Calu3 (cell line): ENCODE measurements at regions not wholly inside any gene's neighbourhood (a gene's known extent, or its start where the extent isn't known, plus 50 kb on each side); places are given as distances from the start of the nearest gene placed in this dataset.
"Not testable (repeated sequence)": the region's sequence is repeated elsewhere in the genome, so short reads cannot be mapped to it uniquely, and the experiment has no call there.

Experiments used
- BruUV-seq: library from RNA; stranded (reverse); fragments of 400-500 nt; replicated peaks from 2 replicates; lab custom pipeline; 2021; lab: Mats Ljungman, UMichigan
- CTCF ChIA-PET: fragments of 300-600 bp; sonication (Branson Sonifier 250); formaldehyde crosslinking; loops from one replicate; lab custom pipeline; 2022; ENCODE audit warnings: antibody characterized with exemption; lab: Charles Lee
- DNase-seq: peaks from one replicate; pipeline ENCODE4 v3.0.0; 2022
- H3K27ac Mint-ChIP-seq: one replicate; pipeline ENCODE4 v1.8.0; 2022; ENCODE audit warnings: mixed read lengths; ENCODE audit not compliant: unreplicated experiment
- H3K27me3 Mint-ChIP-seq: one replicate; pipeline ENCODE4 v1.8.0; 2022; ENCODE audit warnings: mixed read lengths; ENCODE audit not compliant: unreplicated experiment
- H3K36me3 Mint-ChIP-seq: one replicate; pipeline ENCODE4 v1.8.0; 2022; ENCODE audit warnings: mild to moderate bottlenecking, moderate library complexity, mixed read lengths; ENCODE audit not compliant: insufficient read depth, unreplicated experiment
- H3K4me1 Mint-ChIP-seq: one replicate; pipeline ENCODE4 v1.8.0; 2022; ENCODE audit warnings: mild to moderate bottlenecking, low read depth, mixed read lengths; ENCODE audit not compliant: unreplicated experiment
- H3K4me3 Mint-ChIP-seq: one replicate; pipeline ENCODE4 v1.8.0; 2022; ENCODE audit warnings: mild to moderate bottlenecking, low read depth, moderate library complexity, mixed read lengths; ENCODE audit not compliant: unreplicated experiment
- H3K9me3 Mint-ChIP-seq: one replicate; pipeline ENCODE4 v1.8.0; 2022; ENCODE audit warnings: low read depth, mixed read lengths; ENCODE audit not compliant: unreplicated experiment
- intact Hi-C: fragments of 100-400 bp; cut with micrococcal nuclease; formaldehyde crosslinking; loops from one replicate; pipeline ENCODE4 v1.10.0; 2022; ENCODE audit not compliant: unreplicated experiment

- DNase-seq, H3K4me3 Mint-ChIP-seq, BruUV-seq, CTCF ChIA-PET, intact Hi-C loops, H3K9me3 Mint-ChIP-seq, H3K4me1 Mint-ChIP-seq, H3K36me3 Mint-ChIP-seq, H3K27me3 Mint-ChIP-seq, H3K27ac Mint-ChIP-seq: not testable (repeated sequence)
Measured at GRCh38 chr1:794918-795584, 108.6 kb upstream of the OR4F16 start.

GRCh38 chr1:797649-798048 is 111.2 kb upstream of the OR4F16 start:
- intact Hi-C loops, H3K9me3 Mint-ChIP-seq, H3K4me3 Mint-ChIP-seq, H3K27me3 Mint-ChIP-seq, BruUV-seq, H3K36me3 Mint-ChIP-seq, H3K27ac Mint-ChIP-seq, DNase-seq, H3K4me1 Mint-ChIP-seq, CTCF ChIA-PET: not testable (repeated sequence)

- H3K4me1 Mint-ChIP-seq, H3K27me3 Mint-ChIP-seq, H3K4me3 Mint-ChIP-seq, CTCF ChIA-PET, BruUV-seq, DNase-seq, H3K27ac Mint-ChIP-seq, intact Hi-C loops, H3K36me3 Mint-ChIP-seq, H3K9me3 Mint-ChIP-seq: not testable (repeated sequence)
Measured at GRCh38 chr1:800397-800796, 113.9 kb upstream of the OR4F16 start.

GRCh38 chr1:804378-805115 is 118.1 kb upstream of the OR4F16 start:
- BruUV-seq, H3K9me3 Mint-ChIP-seq, H3K27me3 Mint-ChIP-seq, CTCF ChIA-PET, DNase-seq, H3K36me3 Mint-ChIP-seq, H3K4me1 Mint-ChIP-seq, intact Hi-C loops, H3K4me3 Mint-ChIP-seq, H3K27ac Mint-ChIP-seq: not testable (repeated sequence)

- H3K27me3 Mint-ChIP-seq, CTCF ChIA-PET, H3K36me3 Mint-ChIP-seq, H3K4me3 Mint-ChIP-seq, H3K9me3 Mint-ChIP-seq, H3K27ac Mint-ChIP-seq, H3K4me1 Mint-ChIP-seq, BruUV-seq, DNase-seq, intact Hi-C loops: not testable (repeated sequence)
Measured at GRCh38 chr1:805310-805709, 118.4 kb upstream of the SAMD11 start.

GRCh38 chr1:807066-807465 is 116.7 kb upstream of the SAMD11 start:
- H3K36me3 Mint-ChIP-seq, H3K4me1 Mint-ChIP-seq, CTCF ChIA-PET, intact Hi-C loops, H3K27me3 Mint-ChIP-seq, H3K9me3 Mint-ChIP-seq, H3K27ac Mint-ChIP-seq, H3K4me3 Mint-ChIP-seq, BruUV-seq, DNase-seq: not testable (repeated sequence)

GRCh38 chr1:807699-808390 is 115.9 kb upstream of the SAMD11 start:
- H3K36me3 Mint-ChIP-seq, H3K4me1 Mint-ChIP-seq, H3K27me3 Mint-ChIP-seq, DNase-seq, intact Hi-C loops, CTCF ChIA-PET, BruUV-seq, H3K27ac Mint-ChIP-seq, H3K9me3 Mint-ChIP-seq, H3K4me3 Mint-ChIP-seq: not testable (repeated sequence)

- intact Hi-C loops, DNase-seq, BruUV-seq, H3K4me1 Mint-ChIP-seq, CTCF ChIA-PET, H3K9me3 Mint-ChIP-seq, H3K4me3 Mint-ChIP-seq, H3K27ac Mint-ChIP-seq, H3K36me3 Mint-ChIP-seq, H3K27me3 Mint-ChIP-seq: not testable (repeated sequence)
Measured at GRCh38 chr1:810949-811348, 112.8 kb upstream of the SAMD11 start.

- H3K4me3 Mint-ChIP-seq, CTCF ChIA-PET, H3K4me1 Mint-ChIP-seq, H3K27ac Mint-ChIP-seq, H3K36me3 Mint-ChIP-seq, H3K9me3 Mint-ChIP-seq, DNase-seq, BruUV-seq, H3K27me3 Mint-ChIP-seq, intact Hi-C loops: not testable (repeated sequence)
Measured at GRCh38 chr1:812535-813127, 111.1 kb upstream of the SAMD11 start.
